GM21576 (cell line): ENCODE measurements at regions not wholly inside any gene's neighbourhood (a gene's known extent, or its start where the extent isn't known, plus 50 kb on each side); places are given as distances from the start of the nearest gene placed in this dataset.
"Not testable (repeated sequence)": the region's sequence is repeated elsewhere in the genome, so short reads cannot be mapped to it uniquely, and the experiment has no call there.

Experiments
- ATAC-seq: cut with Tn5 transposase; IDR thresholded peaks from one replicate; pipeline ENCODE4 v1.9.1; 2021; ENCODE audit warnings: mild to moderate bottlenecking, moderate library complexity; ENCODE audit not compliant: unreplicated experiment

DNA sequence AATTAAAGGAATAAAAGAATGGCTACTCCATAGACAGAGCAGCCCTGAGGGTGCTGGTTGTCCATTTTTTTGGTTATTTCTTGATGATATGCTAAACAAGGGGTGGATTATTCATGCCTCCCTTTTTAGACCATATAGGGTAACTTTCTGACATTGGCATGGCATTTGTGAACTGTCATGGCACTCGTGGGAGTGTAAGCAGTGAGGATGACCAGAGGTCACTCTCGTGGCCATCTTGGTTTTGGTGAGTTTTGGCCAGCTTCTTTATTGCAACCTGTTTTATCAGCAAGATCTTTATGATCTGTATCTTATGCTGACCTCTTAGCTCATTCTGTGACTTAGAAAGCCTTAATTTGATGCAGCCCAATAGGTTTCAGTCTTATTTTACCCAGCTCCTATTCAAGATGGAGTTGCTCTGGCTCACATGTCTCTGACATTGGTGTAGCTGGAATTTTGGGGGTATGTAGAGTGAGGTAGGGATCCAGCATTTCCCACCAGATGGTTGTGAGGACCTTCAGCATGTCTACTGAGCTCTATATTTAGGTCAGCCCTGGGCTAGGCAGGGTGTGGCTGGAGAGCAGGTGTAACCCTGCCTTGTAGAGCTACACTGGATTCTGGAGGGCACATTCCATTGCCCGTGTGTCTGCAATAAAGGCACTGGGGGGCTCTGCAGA, 103.5 kb upstream of the SLC38A2 start:
- no peak for ATAC-seq

DNA sequence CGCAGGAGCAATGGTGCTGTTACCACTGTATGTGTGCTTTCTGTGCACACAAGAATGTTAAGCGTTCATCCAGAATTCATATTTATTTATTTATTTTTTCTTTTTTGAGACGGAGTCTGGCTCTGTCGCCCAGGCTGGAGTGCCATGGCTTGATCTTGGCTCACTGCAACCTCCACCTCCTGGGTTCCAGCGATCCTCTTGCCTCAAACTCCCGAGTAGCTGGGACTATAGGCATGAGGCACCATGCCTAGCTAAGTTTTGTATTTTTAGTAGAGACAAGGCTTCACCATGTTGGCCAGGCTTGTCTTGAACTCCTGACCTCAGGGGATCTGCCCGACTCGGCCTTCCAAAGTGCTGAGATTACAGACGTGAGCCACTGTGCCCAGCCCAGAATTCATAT, 101.8 kb upstream of the SLC38A2 start:
- not testable (repeated sequence) for ATAC-seq

DNA sequence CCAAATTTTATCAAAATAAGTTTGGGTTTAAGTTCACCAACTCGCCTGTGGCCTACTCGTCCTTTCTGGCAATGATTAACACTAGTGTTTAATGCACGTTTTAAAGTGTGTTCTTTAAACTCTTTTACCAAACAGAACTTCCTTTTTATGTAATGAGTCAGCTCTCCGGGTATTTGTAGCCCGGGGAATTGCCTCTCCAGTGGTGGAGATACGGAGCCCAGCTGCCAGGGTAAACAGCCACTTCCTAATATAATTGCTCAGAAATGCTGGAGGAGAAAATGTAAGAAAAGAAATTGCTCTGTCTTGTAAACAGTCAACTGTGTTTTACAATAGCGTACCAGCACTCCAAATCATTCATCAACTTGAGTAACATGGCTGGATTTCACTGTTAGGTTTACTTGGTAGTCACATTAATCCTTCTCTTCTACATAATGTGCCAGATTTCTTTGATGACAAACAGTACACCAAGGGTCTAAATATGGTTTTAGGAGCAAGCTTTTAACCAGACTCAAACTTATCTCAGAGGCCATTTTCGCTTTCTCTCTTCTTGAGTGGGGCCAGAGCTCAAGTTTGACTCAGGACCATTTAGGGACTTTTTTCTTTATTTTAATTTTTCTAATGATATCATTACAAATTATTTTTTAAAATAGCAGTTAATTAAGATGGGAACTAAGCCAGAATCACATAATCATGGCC, 101.2 kb upstream of the SLC38A2 start:
- ATAC-seq, result peak; percentile 64

DNA sequence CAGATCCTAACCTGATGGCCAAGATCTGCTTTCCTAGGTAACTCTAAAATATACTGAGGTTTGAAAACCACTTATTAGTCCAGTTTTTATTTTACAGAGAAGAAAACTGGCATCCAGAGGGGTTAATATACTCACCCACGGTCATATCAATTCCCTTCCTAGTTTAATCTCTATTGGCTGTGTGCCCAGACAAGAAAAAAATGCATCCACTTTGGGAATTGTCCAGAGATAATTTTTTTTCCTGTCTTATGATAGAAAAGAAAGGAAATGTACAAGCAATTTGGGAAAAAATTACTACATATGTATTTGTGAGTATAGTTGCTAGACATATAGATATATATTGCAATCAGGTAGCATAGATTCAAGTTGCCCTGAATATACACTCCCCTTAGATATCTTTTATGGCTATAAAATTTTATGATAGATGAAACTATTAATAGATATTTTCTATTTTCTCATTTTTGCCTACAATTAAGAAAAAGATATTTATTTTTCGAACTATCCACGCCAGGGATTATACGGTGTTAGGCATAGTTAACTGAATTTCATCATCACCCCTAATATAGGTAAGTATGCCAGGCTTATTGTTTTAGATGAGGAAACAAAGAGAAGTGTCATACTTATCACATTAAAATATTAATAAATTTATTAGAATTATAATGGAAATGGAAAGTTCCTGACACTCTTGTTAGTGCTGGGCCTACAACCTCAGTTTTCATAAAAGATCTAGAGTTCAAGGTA, 100.5 kb upstream of the SLC38A2 start:
- ATAC-seq, result no peak

DNA sequence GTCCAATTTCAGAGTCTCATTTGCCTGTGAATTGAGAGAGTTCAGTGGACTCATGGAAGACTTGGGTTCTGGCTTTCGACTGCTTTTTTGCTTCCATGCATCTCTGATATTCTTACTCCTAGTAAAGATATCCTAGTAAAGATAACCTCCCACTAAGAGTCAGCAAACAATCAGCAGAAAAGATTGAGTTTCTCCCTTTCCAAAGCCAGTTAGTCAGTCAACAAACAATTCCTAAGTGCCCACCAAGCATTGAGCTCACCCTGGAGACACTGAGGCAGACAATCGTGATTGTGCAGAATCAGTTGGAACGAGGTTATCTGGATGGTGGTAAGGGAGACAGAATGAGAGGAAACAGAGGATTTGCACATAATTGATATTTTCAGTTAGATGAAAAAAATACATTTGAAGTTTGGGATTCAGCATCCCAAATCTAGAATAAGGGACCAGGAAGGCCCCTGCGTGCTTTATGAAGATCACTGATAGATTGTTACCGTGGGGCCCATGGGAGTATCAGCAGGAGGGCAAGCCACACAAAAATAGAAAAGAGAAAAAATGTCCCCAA, 99.7 kb upstream of the SLC38A2 start:
- ATAC-seq, result no peak

DNA sequence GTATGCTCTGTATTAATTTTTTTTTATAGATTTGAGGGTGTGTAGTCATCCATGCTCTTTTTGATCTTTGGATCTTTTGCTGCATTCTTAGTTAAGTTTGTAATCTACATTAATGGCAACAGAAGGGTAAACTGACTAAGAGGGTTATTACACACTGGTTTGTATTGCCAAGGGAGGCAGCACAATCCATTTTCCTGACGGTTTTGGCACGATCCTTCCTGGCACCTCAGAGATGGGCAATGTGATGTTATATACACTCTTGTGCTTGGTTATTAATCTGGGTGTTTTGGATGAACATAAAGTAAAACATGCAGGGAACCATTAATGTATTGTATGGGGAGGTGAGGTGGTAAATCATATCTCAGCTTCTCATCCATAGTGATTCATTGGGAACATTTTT, 98.8 kb upstream of the SLC38A2 start:
- ATAC-seq, result no peak

DNA sequence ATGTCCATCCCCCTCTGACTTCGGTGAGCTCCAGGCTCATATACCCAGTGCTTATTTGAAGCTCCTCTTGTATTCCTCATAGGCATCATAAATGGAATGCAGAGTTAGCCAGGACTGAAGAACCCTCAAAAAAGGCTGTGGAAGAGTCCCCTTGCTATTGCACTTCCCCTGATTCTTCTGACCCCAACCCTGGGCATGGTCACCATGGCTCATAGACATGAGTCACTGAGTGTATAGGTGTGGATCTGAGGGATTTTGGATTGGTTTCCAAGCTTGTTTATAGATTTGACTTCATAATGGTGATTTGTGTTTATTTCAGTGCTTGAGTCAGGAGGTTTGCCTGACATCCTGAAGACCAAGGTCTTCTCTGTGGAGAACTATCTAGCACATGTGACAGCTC, 98.4 kb upstream of the SLC38A2 start:
- no peak for ATAC-seq

DNA sequence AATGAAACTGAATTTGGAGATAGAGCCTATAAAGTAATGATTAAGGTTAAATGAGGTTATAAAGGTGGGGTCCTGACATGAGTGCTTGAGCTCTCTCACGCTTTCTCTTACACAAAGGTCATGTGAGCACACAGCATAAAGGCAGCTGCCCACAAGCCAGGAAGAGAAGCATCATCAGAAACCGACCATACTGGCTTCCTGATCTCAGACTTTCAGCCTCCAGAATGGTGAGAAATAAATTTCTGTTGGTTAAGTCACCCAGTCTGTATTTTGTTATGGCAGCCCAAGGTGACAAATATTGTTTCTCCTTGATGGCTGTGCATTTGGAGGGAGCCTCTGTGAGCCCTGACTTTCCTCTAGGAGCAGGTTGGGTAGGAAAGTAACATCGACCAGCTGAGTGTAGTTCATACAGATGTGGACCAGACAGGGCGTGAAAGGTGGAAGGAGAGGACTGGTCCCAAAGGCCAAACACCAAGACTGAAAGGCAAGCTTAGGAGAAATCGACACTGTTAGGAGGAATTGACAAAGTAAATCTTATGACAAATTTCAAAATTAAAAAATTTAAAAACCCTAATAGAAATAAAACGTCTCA, 97.6 kb upstream of the SLC38A2 start:
- ATAC-seq, result peak; percentile 48

DNA sequence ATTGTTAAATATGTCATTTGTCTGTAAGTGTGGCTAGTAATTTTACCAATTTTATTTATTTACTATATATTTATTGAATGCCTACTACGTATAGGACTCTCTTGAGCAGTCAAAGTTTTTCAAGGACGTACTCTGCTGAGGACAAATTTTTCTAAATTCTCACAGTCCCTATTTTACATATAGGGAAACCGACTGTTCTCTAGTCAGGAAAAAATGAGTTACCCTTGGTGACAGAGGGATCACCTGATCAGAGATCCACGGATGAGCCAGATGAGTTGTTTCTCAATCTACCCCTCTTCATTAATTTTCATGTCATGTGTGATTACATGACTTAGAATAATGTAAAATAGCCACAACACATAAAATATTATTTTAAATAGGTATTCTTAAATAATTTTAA, 96.2 kb upstream of the SLC38A2 start:
- no peak for ATAC-seq

DNA sequence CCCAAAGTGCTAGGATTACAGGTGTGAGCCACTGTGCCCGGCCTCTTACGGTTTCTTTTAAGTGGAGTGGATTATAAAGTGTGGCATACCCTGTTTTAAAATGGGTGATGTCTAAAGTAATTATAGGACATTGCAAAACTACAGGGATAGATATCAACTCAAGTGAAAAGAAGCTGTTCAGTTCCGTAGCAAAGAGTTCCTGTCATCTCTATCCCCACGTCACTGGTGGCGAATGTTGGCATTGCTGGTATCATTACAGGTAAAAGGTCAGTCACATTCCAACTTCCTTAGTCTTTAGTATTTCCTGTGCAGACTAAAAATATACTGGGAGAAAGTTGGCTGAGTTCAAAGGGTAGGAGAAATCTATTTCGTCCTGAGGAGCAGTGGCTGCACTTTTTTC, 95.6 kb upstream of the SLC38A2 start:
- no peak for ATAC-seq

DNA sequence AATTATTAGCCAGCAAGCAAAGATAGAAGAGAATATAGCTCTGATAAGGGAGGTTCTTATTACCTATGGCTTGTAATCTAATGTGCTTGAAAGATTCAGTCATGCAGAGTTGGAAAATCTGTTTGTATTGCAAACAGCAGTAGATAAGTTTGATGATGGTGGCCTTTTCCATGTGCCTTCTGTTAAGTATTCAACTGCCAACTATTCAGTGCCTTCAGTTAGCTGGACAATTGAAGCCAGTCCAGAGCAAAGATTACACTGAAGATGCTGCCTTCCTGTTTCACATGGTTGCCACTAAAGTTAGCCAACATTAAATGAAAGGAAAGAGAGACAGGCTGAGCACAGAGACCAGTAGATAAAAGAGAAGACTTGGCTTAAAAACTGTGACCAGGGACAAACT, 92.7 kb upstream of the SLC38A2 start:
- no peak for ATAC-seq

DNA sequence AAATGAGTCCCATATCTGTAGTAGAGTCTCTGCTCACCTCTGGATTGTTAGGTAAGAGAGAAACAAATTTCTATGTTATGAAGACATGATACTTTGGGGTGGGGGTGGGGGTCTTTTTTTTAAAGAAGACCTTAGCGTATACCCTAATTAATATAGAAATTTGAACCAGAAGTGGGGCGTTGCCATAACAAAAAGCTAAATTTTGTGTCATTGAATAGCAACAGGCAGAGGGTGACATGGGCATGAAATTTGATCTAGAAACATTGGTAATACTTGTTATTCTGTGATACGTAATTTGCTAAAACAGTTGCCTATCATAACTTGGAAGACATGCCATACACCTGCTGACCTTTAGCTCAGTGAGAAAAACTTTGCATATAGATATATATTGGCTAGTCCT, 92.3 kb upstream of the SLC38A2 start:
- no peak for ATAC-seq

DNA sequence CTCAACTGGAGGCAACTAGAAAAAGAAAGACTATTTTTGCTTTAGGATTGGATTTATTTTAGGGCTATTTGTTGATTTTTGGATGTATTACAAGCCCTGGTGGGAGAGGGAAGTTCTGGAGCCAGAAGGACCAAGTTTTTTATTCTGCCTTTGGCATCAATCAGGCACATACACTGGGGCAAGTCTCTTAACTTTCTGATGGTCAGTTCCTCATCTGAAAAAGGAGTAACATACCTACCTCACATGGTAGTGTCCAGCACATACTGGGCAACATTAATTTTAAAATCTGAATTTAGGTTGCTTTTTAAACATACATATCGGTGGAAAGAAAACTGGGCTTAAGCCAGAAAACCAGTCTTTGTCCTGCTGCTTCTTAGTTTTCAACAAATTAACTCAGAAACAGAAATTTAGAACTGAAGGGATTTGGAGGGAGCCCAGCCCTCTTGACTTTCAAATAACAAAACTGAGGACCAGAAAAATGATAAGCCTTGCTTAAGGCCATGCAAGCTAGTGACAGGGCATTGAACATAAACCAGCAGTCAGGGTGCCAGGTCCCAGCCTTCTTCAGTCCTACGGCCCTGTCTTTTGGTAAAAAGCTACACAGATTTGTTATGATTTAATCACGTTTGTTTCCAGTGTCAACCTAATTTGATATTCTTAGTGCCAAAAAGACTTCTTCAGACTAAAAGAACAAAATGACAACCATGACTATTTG, 90.2 kb upstream of the SLC38A2 start:
- ATAC-seq, result no peak

DNA sequence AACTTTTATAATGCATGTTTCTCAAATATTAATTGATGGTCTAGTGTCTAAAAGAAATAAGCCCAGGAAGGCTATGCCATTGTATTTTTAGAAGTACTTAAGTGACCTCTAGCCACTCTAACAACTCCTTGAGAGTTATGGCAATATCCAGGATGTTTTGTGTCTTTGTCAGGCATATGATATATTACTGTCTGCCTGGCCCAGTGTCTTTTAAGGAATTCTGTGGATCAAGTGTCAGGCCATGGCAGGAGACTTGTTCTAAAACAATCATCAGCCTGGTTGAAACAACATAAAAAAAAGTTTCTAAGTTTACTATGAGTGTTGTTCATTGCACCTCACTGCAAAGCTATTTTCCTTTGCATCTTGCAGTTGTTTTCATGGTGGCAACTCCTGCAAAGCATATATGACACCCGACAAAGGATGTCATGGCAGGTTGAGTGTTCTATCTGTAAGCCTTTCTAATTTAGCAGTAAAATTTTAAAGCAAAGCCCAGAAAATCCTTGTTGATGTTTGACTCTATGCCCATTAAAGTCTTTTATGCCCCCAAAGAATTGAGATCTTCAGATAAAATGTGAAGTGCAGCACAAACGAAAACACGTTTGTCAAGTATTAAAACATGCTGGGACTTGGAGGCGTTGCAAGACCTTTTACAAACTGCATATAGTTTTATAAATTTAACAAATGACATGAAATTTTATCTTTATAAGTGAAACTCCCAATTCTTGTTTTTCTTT, 89.5 kb upstream of the SLC38A2 start:
- ATAC-seq, result no peak

DNA sequence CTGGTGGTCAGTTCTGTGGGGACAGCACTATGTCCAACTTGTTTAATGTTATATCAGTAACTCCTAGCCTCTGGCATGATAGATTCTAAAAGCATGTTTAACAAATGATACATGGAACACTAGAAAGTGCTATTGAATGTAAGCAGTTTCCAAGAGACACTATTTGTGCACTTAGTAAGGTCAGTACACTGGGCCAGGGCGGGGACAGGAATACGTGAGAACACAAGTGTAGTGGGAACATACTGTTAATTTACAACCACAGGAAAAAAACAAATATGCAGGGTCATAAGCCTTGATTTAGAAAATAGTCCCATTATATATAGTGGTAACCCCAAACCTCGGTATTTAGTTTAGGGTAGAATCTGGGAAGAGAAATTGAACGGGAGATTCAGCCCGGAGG, 88.9 kb upstream of the SLC38A2 start:
- ATAC-seq, result no peak

DNA sequence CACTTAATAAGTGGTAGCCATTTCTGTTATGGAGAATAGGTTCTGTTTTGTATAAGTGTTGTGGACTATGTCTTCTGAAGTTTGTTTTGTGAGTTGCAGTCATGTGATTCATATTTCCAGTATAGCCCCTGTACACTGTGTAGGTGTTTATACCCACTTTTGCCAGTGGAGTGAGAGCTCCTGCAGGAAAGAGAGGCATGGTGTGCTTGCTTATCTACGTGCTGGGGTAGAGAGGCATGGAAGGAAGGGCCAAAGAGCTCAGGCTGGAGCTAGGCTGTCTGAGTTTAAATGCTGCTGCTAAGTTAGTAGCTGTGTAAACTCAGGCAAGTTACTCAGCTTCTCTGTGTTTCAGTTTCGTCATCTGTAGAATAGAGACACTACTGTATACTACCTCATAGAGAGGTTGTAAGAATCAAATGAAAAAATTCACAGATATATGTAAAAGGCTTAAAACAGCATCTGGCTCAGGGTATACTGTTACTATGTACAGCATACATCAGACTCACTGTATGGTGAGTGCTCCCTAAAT, 88.2 kb upstream of the SLC38A2 start:
- ATAC-seq, result no peak

DNA sequence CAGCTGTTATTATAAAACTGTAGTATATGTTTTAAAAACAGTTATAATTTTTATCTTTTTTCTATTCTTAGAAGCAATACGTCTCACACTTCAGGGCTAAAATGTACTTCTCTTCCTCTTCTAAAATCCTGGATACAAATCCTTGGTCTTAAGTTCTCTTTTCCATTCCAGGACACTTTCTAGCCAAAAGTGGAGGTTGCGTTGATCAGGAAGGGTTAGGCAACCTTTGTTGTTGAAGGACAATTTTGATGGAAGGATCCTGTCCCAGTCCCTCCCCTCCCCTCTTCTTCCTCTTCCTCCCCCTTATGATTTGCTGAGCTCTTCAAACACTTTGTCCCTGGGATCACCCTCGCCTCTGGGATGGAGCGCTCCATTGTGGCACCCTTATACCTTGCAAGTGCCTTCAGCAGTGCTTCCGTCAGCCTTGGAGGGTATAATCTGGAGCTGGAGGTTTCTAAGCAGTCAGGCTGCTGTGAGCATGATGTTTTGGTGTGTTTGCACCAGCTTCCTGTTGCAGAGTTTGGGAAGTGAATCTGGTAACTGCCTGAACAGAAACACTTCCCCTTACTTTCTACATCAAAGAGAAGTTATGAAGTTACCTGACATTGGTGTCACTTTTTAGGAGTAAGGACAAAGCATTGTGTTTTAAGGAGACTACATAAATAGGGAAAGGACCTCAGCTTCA, 87.4 kb upstream of the SLC38A2 start:
- ATAC-seq, result peak; percentile 47

DNA sequence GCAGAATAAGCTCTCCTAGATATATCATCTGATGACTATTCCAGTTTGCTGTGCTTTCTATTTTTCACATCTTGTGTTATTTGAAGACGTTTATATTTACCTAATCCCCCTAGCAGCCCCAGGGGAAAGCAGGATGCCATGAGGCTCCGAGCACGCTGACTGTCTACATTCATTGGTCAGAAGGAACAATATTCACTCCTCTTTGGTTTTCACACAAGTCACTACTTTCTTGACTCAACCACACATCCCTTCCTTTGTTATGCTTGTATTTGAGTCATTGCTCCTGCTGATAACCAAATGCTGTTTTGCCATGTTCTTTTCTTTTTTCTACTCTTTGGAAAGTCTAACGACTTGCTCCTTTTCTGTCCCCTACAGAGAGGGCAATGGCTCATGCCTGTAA, 86.5 kb upstream of the SLC38A2 start:
- ATAC-seq, result no peak

DNA sequence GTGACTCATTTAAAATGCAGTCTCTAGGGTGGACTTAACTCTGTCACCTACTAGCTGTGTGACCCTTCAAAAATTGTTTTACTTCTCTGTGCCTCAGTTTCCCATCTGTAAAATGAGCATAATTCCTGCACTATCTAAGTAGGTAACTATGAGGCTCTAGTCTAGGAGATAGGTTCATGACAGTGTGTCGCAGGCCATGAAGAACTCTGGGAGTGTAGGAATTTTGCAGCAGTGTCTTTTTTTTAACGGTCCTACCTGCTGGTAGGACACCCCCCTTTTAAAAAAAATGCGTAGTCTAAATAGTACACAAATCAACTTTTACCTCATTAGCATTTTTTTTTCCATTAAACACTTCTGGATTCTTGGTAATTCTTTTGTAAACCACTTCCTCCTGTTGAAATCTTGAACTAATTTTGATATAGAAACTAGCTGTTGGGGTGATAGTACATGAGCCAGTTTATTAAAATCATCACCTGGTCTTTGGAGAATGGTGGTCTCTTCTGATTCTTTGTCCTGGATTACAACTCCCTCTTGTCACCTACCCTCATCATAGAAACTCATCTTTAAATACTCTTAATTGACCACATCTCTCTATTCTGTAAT, 86.0 kb upstream of the SLC38A2 start:
- ATAC-seq, result no peak
